Testis (tissue), 2 donors: ENCODE measurements at regions not wholly inside any gene's neighbourhood (a gene's known extent, or its start where the extent isn't known, plus 50 kb on each side); places are given as distances from the start of the nearest gene placed in this dataset.
A peak's percentile ranks its signal among the peaks of the same experiment; 100 is the strongest.

Experiments
- DNase-seq: peaks from one replicate; pipeline ENCODE4 v3.0.0-alpha.2; 2019
- H3K27ac ChIP-seq, 2 donors: fragments of 200-600 bp; sonication (generic); one replicate each; pipeline ENCODE4 v1.5.1; 2019
- H3K27me3 ChIP-seq: fragments of 200-600 bp; sonication (generic); one replicate; pipeline ENCODE4 v1.5.1; 2019
- H3K36me3 ChIP-seq: fragments of 200-600 bp; sonication (generic); one replicate; pipeline ENCODE4 v1.5.1; 2017; ENCODE audit warnings: low read depth; ENCODE audit errors: missing control alignments
- H3K4me1 ChIP-seq: fragments of 200-600 bp; sonication (generic); one replicate; pipeline ENCODE4 v1.5.1; 2019
- H3K4me3 ChIP-seq, 2 donors: fragments of 200-600 bp; sonication (generic); one replicate each; pipeline ENCODE4 v1.5.1; 2017 to 2019
- H3K9me3 ChIP-seq: fragments of 200-600 bp; sonication (generic); one replicate; pipeline ENCODE4 v1.5.1; 2017
- POLR2A ChIP-seq: fragments of 450-650 bp; IDR thresholded peaks from one replicate; pipeline ENCODE4 v1.6.1; 2017; ENCODE audit warnings: antibody characterized with exemption, mild to moderate bottlenecking, moderate library complexity
- WGBS, 2 donors: methylation state at CpG; one replicate each; pipeline ENCODE4 v1.1.5; 2018; 5-methylcytosine and 5-hydroxymethylcytosine counted together
- intact Hi-C: fragments of 100-400 bp; cut with DNase I; formaldehyde crosslinking; loops from one replicate; pipeline ENCODE4 v1.15.1; 2023; ENCODE audit warnings: low total_unique reads
- TF ChIP-seq, protein P1 (sequence below), 3 experiments: fragments of 450-650 bp in 2 of 3; fragments of 200-600 bp in 1 of 3; sonication (generic) in 1 of 3; IDR thresholded peaks; one replicate each; pipeline ENCODE4 v1.5.1; 2016 to 2019; ENCODE audit warnings: antibody characterized with exemption in 3 of 3, mild to moderate bottlenecking in 2 of 3, moderate library complexity in 1 of 3

DNA sequence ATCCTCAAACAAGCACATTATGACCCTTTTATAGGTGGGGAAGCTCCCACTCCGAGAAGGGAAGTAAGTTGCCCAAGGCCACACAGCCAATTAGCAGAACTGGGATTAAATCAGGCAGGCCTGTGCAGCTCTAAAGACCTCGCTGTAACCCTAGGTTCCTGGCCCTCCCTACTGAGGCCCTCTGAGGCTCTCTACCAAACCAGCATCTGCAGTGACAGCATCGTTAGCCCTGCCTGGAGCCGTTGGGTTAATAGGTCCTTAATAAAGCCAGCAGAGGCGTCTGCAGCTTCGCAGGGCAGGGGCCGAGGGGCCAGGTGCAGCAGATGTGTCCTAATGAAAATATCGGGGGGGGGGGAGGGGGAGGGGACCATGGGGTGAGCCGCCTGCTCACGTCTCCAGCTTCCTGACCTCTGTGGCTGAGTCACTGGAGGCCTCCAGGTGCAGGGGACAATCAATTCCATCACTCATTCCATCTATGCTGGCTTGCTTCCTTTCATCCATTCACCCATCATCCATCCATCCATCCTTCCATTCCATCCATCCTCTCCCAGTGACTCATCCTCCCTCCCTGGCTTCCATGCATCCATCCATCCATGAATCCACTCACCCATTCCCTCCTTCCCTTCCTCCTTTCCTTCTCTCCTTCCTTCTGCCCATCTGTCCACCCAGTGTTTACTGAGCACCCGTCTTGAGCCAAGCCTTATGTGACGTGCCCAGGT lies 203.9 kb downstream of the C9orf50 start:
- no peak for TF ChIP-seq POLR2A
- TF ChIP-seq, protein P1, sequence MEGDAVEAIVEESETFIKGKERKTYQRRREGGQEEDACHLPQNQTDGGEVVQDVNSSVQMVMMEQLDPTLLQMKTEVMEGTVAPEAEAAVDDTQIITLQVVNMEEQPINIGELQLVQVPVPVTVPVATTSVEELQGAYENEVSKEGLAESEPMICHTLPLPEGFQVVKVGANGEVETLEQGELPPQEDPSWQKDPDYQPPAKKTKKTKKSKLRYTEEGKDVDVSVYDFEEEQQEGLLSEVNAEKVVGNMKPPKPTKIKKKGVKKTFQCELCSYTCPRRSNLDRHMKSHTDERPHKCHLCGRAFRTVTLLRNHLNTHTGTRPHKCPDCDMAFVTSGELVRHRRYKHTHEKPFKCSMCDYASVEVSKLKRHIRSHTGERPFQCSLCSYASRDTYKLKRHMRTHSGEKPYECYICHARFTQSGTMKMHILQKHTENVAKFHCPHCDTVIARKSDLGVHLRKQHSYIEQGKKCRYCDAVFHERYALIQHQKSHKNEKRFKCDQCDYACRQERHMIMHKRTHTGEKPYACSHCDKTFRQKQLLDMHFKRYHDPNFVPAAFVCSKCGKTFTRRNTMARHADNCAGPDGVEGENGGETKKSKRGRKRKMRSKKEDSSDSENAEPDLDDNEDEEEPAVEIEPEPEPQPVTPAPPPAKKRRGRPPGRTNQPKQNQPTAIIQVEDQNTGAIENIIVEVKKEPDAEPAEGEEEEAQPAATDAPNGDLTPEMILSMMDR (IDR thresholded peaks at IDR 0.05) = no peak
- no peaks in the 10 kb centered on the region for H3K27me3 ChIP-seq
- no peaks in the 10 kb centered on the region for H3K36me3 ChIP-seq
- no peaks in the 10 kb centered on the region for H3K9me3 ChIP-seq
- DNase-seq = no peak
- intact Hi-C loops = loop anchor here (10.0 kb wide), 1 partner anchor 48 kb away; no protein-coding TSS in a partner anchor
- peak overlapping the region in 1 of 2 donors; percentile 15 for H3K27ac ChIP-seq
- no peak overlapping the region for H3K4me3 ChIP-seq
- H3K4me1 ChIP-seq = peaks cover 22% of the 10 kb centered on the region
- 61 to 69% methylated on average over 10 to 12 of the region's 12 CpGs for WGBS, 2 donors

DNA sequence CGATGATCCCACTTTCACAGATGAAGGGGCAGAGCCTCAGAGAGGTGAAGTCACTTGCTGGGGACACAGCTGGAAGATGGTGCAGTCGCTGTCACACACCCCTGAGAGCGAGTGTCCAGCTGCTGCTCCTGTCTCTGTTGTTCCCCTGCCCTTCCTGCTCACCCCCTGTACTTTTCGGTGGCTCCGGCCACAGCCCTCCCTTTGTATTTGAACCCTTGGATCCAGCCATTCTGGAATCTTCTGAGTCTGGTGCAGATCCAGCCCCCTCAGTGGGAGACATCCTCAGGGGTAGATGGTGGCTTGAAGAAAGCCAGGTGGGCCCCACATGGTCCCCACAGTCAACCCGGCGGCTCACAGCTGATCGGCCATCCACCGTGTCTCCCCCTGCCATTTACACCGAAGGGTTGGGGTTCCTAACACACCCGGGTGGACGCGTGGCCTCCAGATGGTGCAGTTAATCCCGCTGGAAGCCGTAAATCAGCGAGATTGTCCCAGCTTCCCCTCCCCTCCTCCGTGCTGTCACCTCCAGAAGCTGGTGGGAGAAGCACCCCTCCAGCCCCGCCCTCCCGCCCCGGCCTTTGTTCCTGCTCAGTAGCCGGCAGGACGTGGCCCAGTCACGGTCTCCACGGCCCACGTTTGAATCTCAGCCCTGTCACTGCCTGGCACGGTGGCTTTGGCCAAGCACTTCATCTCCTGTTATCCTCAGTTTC lies 204.8 kb downstream of the C9orf50 start:
- TF ChIP-seq, protein P1 (IDR thresholded peaks at IDR 0.05) = no peak
- TF ChIP-seq POLR2A = no peak

DNA sequence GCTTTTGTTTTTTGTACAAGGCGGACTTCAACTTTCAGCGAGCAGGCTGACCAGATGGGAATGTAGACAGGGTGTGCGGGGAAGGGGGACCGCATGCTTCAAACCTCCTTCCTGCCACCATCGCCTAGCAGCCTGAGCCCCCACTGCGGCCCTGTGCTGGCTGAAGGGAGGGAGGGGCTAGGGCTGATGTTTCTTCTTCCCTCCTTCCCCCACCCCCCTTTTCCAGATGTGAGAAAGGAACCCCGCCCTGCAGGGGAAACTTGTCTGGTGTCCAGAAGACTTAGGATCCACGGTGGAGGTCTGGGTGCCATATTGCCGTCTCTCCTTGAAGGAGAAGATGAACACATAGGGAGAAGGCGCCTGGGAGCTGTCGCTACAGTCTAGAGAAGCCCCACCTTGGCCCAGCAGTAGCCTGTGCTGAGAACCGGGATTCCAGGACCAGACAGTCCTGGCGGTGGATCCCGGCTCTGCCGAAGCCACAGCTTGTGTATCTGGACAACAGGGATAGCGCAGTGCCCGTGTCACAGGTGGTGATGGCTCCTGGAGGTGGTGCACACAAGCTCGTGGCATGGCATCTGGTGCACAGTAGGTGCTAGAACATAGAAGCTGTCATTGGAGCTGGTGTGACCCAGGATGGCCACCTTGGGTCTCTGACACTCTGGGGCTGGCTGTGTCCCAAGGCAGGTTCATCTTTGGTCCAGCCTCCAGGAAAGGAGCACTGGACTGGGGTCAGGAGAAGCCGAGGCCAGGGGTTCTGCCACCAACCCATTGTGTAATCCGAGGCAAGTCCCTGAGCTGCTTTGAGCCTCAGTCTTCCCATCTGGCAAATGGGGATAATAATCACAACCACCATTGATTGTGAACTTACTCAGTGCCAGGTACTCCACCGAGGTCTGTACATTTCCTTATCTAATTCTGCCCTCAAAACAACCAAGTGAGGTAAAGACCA lies 205.6 kb downstream of the C9orf50 start:
- H3K9me3 ChIP-seq = no peaks in the 10 kb centered on the region
- intact Hi-C loops = loop anchor here (10.0 kb wide), 1 partner anchor 50 kb away; no protein-coding TSS in a partner anchor
- H3K4me3 ChIP-seq = no peak overlapping the region
- H3K4me1 ChIP-seq = peaks cover 25% of the 10 kb centered on the region
- no peaks in the 10 kb centered on the region for H3K36me3 ChIP-seq
- H3K27me3 ChIP-seq = no peaks in the 10 kb centered on the region
- peak; percentile 32 for DNase-seq
- H3K27ac ChIP-seq = peak overlapping the region; percentile 99 to 100
- 59 to 64% methylated on average over 13 to 21 of the region's 21 CpGs for WGBS, 2 donors
- TF ChIP-seq, protein P1 (IDR thresholded peaks at IDR 0.05) = no peak
- no peak for TF ChIP-seq POLR2A

More for the DNA sequence above, 204.8 kb downstream of the C9orf50 start:
- Histone ChIP-seq H3K4me3 (no peak overlapping the region), H3K4me1 (peaks cover 25% of the 10 kb centered on the region), H3K27ac (peak overlapping the region in 1 of 2 donors; percentile 15), H3K9me3 (no peaks in the 10 kb centered on the region), H3K36me3 (no peaks in the 10 kb centered on the region), H3K27me3 (no peaks in the 10 kb centered on the region)
- no peak for DNase-seq
- 62 to 83% methylated on average over 16 to 26 of the region's 26 CpGs for WGBS, 2 donors
- intact Hi-C loops = loop anchor here (10.0 kb wide), 1 partner anchor 49 kb away; no protein-coding TSS in a partner anchor

DNA sequence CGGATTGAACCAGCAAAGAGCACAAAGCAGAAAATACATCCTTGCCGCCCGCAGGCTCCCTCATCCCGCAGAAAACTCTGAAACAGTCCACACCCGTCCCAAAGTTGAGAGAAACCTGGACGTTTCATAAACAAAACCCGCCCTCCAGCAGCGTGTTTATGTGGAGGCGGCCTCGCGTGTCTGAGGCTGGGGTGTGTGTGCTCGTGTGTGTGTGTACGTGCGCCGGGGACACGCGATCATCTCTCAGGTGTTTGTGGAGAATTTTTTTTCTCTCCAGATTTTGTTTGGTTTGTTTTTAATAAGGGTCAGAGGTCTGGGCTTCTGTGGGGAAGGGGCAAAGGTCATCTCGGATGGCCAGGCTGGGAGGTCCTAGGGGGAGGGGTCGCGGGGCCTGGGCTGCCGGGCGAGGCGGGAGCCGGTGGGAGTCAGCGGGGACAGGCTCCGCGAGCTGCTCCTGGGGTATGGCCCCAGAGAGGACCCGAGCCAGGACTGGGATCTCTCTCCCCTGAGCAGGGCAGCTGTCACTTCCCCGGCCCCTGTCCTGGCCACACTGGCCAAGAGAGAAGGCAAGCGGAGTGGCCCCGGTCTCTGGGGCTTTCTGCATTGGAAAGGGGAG lies 206.4 kb downstream of the C9orf50 start:
- WGBS, 2 donors = 23 to 28% methylated on average over 10 to 31 of the region's 31 CpGs
- Histone ChIP-seq H3K27ac (peak overlapping the region; percentile 99 to 100), H3K36me3 (no peaks in the 10 kb centered on the region), H3K9me3 (no peaks in the 10 kb centered on the region), H3K4me1 (peaks cover 25% of the 10 kb centered on the region), H3K27me3 (no peaks in the 10 kb centered on the region), H3K4me3 (peak overlapping the region; percentile 68 to 78)
- intact Hi-C loops = loop anchor here (10.0 kb wide), 1 partner anchor 50 kb away; no protein-coding TSS in a partner anchor
- peak; percentile 54 for DNase-seq
- TF ChIP-seq, protein P1 (IDR thresholded peaks at IDR 0.05) = no peak
- TF ChIP-seq POLR2A = no peak
